ENCODE measurements at regions not wholly inside any gene's neighbourhood (a gene's known extent, or its start where the extent isn't known, plus 50 kb on each side); places are given as distances from the start of the nearest gene placed in this dataset.

DNA sequence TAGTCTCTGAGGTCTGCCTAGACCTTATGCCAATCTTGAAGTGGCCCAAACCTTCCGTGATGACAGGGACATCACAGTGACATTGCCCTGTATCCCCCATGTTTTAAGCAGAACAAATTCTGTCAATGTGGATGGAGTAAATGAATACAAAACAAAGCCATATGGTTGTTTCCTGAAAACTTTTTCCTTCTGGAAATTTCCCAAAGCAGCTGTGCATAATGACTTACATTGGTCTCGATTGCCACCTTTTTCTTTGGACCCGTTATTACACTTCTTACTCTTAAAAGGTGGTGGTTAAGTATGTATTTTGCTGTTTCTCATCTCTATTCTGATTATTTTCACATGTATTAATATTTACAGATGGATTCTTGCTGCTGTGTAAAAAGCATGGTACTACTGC, 411.2 kb upstream of the KLF6 start:
- H3K27ac ChIP-seq: no peak overlapping the region
- H3K9me3 ChIP-seq: no peaks in the 10 kb centered on the region
- no peaks in the 10 kb centered on the region for H3K27me3 ChIP-seq
- H3K4me3 ChIP-seq (ENCODE audit: low read depth in 1 of 2, low read length in 1 of 2): no peak overlapping the region
- no peaks in the 10 kb centered on the region for H3K36me3 ChIP-seq
- TF ChIP-seq, protein P1, sequence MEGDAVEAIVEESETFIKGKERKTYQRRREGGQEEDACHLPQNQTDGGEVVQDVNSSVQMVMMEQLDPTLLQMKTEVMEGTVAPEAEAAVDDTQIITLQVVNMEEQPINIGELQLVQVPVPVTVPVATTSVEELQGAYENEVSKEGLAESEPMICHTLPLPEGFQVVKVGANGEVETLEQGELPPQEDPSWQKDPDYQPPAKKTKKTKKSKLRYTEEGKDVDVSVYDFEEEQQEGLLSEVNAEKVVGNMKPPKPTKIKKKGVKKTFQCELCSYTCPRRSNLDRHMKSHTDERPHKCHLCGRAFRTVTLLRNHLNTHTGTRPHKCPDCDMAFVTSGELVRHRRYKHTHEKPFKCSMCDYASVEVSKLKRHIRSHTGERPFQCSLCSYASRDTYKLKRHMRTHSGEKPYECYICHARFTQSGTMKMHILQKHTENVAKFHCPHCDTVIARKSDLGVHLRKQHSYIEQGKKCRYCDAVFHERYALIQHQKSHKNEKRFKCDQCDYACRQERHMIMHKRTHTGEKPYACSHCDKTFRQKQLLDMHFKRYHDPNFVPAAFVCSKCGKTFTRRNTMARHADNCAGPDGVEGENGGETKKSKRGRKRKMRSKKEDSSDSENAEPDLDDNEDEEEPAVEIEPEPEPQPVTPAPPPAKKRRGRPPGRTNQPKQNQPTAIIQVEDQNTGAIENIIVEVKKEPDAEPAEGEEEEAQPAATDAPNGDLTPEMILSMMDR (IDR thresholded peaks at IDR 0.05): no peak
- H3K4me1 ChIP-seq (ENCODE audit: control insufficient read depth in 1 of 2, insufficient read depth in 1 of 2, low read depth in 1 of 2, low read length in 1 of 2): no peaks in the 10 kb centered on the region

DNA sequence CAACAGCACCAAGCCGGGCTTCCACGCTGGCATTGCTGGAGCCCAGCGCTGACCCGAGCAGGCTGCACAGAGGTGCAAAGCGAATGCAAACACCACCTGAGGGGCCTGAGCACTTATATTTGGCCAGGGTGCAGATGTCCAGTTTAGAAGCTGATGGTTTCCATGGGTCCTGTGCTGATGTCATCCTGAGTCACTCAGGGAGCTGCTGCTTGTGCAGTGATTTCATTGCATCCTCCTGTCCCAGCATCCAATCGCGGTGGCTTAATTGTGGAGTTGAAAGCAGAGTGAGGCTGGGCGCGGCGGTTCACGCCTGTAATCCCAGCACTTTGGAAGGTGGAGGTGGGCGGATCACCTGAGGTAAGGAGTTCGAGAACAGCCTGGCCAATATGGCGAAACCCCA, 410.2 kb upstream of the KLF6 start:
- H3K4me1 ChIP-seq (ENCODE audit: control insufficient read depth in 1 of 2, insufficient read depth in 1 of 2, low read depth in 1 of 2, low read length in 1 of 2): no peaks in the 10 kb centered on the region
- TF ChIP-seq, protein P1 (IDR thresholded peaks at IDR 0.05): no peak
- H3K27ac ChIP-seq: no peak overlapping the region
- no peak overlapping the region for H3K4me3 ChIP-seq (ENCODE audit: low read depth in 1 of 2, low read length in 1 of 2)
- H3K9me3 ChIP-seq: no peaks in the 10 kb centered on the region
- H3K27me3 ChIP-seq: no peaks in the 10 kb centered on the region
- H3K36me3 ChIP-seq: no peaks in the 10 kb centered on the region

DNA sequence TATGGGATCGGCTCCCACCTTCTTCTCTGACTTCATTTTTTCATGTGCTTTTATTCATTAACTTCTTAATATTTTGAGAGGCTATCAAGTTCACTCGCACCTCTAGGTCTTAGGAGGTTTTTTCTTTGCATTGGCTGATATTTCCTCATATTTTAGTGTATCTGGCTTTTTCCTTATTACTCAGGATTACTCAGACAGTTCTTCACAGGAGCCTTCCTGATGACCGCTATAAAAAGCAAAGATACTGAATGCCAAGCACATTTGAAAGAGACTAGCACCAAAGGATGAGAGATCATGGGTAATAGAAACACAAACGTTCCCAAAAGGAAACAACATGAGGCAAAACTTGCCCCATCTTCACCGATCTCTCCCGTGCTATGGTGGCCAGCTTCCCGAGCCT, 409.2 kb upstream of the KLF6 start:
- H3K4me3 ChIP-seq (ENCODE audit: low read depth in 1 of 2, low read length in 1 of 2): no peak overlapping the region
- no peaks in the 10 kb centered on the region for H3K36me3 ChIP-seq
- no peaks in the 10 kb centered on the region for H3K27me3 ChIP-seq
- no peaks in the 10 kb centered on the region for H3K9me3 ChIP-seq
- TF ChIP-seq, protein P1 (IDR thresholded peaks at IDR 0.05): no peak
- no peaks in the 10 kb centered on the region for H3K4me1 ChIP-seq (ENCODE audit: control insufficient read depth in 1 of 2, insufficient read depth in 1 of 2, low read depth in 1 of 2, low read length in 1 of 2)
- no peak overlapping the region for H3K27ac ChIP-seq

DNA sequence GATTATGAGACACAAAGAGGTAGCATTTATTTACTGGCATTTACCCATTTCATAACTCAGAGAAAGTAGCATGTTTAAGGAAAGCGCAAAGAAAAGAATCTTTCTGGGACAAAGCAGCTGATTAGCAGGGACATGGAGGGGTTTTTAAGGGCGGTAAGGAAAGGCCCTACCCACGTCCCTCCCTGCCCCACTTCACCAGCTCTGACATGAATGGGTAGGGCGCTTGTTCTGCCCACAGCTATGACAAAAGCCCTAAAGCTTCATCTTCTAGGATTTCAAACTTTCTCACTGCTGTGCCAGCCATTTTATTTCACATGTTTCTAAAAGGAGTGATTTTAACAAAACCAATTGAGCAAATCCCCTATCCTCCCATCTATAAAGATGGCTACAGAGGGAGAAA, 406.9 kb upstream of the KLF6 start:
- TF ChIP-seq, protein P1 (IDR thresholded peaks at IDR 0.05): no peak
- H3K4me1 ChIP-seq (ENCODE audit: control insufficient read depth in 1 of 2, insufficient read depth in 1 of 2, low read depth in 1 of 2, low read length in 1 of 2): no peaks in the 10 kb centered on the region
- H3K36me3 ChIP-seq: no peaks in the 10 kb centered on the region
- H3K27ac ChIP-seq: no peak overlapping the region
- no peaks in the 10 kb centered on the region for H3K9me3 ChIP-seq
- H3K27me3 ChIP-seq: no peaks in the 10 kb centered on the region
- no peak overlapping the region for H3K4me3 ChIP-seq (ENCODE audit: low read depth in 1 of 2, low read length in 1 of 2)

DNA sequence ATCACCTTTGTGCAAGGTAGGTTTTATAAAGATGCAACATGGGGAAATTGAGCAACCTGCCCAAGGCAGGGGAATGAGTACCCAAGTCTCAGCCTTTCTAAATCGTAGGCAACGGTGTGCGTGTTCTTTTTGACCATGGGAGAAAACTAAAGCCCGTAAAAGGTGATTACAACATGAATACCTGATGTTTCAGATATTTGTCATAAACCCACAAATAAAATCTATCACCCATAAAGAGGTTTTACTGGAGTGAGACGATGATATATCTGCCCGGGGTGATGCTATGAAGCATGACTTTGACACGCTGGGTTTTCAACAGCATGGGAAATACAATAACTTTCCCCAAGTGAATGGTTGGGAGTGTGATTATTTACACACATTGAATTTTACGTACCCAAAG, 406.3 kb upstream of the KLF6 start:
- Histone ChIP-seq H3K27me3 (no peaks in the 10 kb centered on the region), H3K4me1 (ENCODE audit: control insufficient read depth in 1 of 2, insufficient read depth in 1 of 2, low read depth in 1 of 2, low read length in 1 of 2) (no peaks in the 10 kb centered on the region), H3K4me3 (ENCODE audit: low read depth in 1 of 2, low read length in 1 of 2) (no peak overlapping the region), H3K9me3 (no peaks in the 10 kb centered on the region), H3K36me3 (no peaks in the 10 kb centered on the region), H3K27ac (no peak overlapping the region)
- TF ChIP-seq, protein P1 (IDR thresholded peaks at IDR 0.05): no peak

DNA sequence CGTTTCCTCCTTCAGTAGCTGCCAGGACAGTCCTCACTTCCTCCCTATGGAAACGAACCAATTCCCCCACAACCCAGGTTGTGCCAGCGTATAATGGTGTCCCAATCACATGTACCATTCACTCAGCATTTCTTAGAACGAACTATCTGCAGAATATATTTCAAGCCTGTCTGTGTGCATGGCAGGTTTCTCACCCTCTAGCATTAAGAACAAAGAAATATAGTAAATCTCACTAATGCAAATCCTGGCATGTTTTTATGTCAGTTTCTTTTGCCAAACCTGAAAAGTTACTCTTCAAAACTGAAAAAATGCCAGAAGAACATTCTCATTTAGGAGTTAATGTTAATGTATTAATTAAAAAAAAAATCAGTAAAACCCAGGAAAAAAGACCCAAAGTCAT, 405.9 kb upstream of the KLF6 start:
- TF ChIP-seq, protein P1 (IDR thresholded peaks at IDR 0.05): no peak
- H3K36me3 ChIP-seq: no peaks in the 10 kb centered on the region
- H3K27me3 ChIP-seq: no peaks in the 10 kb centered on the region
- no peak overlapping the region for H3K4me3 ChIP-seq (ENCODE audit: low read depth in 1 of 2, low read length in 1 of 2)
- no peak overlapping the region for H3K27ac ChIP-seq
- no peaks in the 10 kb centered on the region for H3K9me3 ChIP-seq
- H3K4me1 ChIP-seq (ENCODE audit: control insufficient read depth in 1 of 2, insufficient read depth in 1 of 2, low read depth in 1 of 2, low read length in 1 of 2): no peaks in the 10 kb centered on the region

Data from neutrophil (primary cell).